Cardiac fibroblast (primary cell): ENCODE measurements at regions not wholly inside any gene's neighbourhood (a gene's known extent, or its start where the extent isn't known, plus 50 kb on each side); places are given as distances from the start of the nearest gene placed in this dataset.
"Not testable (repeated sequence)": the region's sequence is repeated elsewhere in the genome, so short reads cannot be mapped to it uniquely, and the experiment has no call there.

Experiments
- DNase-seq, 2 donors: peaks; one replicate each; pipeline versions ENCODE4 v3.0.0 to v3.0.0-alpha.2; 2010; ENCODE audit warnings: low read depth in 2 of 2
- H3K4me3 ChIP-seq, 2 donors: replicated peaks in 1 of 2; 1 replicate in 1 of 2; 2 replicates in 1 of 2; pipeline ENCODE4 v1.5.1; 2011; ENCODE audit warnings: low read depth in 2 of 2, low read length in 2 of 2, mild to moderate bottlenecking in 2 of 2, moderate library complexity in 1 of 2
- CTCF ChIP-seq: IDR thresholded peaks from one replicate; pipeline ENCODE4 v1.5.1; 2011; ENCODE audit warnings: low read depth, mild to moderate bottlenecking, low read length, inconsistent platforms

GRCh38 chr4:77358315-77358928 is 201.4 kb downstream of the CCNG2 start:
- DNase-seq = peak; percentile 53 to 59
- peak; percentile 59 for TF ChIP-seq CTCF
- H3K4me3 ChIP-seq = no peak overlapping the region

GRCh38 chr4:77360451-77360850 is 203.4 kb downstream of the CCNG2 start:
- DNase-seq = no peak
- H3K4me3 ChIP-seq = no peak overlapping the region
- no peak for TF ChIP-seq CTCF

- DNase-seq, H3K4me3 ChIP-seq: not testable (repeated sequence)
Observed at GRCh38 chr4:77366876-77367275, 209.9 kb downstream of the CCNG2 start.

- DNase-seq = no peak
- H3K4me3 ChIP-seq = no peak overlapping the region
- no peak for TF ChIP-seq CTCF
Observed at GRCh38 chr4:77367638-77368037, 210.6 kb downstream of the CCNG2 start.

GRCh38 chr4:77372375-77372774 is 215.4 kb downstream of the CCNG2 start:
- DNase-seq = no peak
- H3K4me3 ChIP-seq = no peak overlapping the region
- no peak for TF ChIP-seq CTCF

- H3K4me3 ChIP-seq = no peak overlapping the region
- TF ChIP-seq CTCF = no peak
- DNase-seq = no peak
Observed at GRCh38 chr4:77375866-77376607, 219.0 kb downstream of the CCNG2 start.

- DNase-seq = no peak
- H3K4me3 ChIP-seq = no peak overlapping the region
- TF ChIP-seq CTCF = no peak
Observed at GRCh38 chr4:77376788-77377460, 219.9 kb downstream of the CCNG2 start.
